ENCODE measurements at regions not wholly inside any gene's neighbourhood (a gene's known extent, or its start where the extent isn't known, plus 50 kb on each side); places are given as distances from the start of the nearest gene placed in this dataset.

DNA sequence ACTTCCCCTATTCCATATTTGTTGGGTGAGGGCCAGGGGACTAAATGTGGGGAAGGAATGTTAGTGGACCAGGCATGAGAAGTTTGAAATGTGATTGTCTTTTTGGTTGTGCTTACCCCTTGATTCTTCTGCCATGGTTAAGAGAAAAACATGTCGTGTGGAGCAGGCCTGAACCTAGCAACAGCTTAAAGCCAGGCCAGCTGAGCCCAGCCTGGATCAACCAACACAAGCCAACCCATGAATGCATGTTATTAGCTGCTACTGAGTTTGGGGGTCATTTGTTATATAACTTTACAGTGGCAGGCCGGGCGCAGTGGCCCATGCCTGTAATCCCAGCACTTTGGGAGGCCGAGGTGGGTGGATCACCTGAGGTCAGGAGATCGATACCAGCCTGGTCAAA, 52.4 kb upstream of the TRIO start:
- no peak for DNase-seq

- no peak for DNase-seq
Observed at GRCh38 chr5:14090290-14090689, 52.9 kb upstream of the TRIO start.

DNA sequence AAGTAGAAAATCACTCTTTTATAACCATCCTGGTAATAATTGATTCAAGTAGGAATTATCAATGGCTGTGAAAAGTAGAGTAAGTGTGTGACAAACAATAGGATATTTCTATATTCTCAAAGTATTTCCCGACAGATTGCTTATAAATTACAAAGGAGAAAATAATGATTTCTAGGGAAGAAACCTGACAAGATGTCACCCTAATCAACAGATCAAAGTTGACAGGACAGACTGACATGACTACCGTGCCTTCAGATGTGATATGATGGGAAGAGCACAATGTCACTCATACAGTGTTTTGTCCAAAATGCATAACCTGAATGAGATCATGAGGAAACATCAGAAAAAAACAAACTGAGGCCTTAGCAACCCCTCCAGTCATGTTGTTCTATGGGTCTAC, 53.9 kb upstream of the TRIO start:
- DNase-seq = no peak

GRCh38 chr5:14086261-14086660, 56.9 kb upstream of the TRIO start:
- DNase-seq = no peak

DNA sequence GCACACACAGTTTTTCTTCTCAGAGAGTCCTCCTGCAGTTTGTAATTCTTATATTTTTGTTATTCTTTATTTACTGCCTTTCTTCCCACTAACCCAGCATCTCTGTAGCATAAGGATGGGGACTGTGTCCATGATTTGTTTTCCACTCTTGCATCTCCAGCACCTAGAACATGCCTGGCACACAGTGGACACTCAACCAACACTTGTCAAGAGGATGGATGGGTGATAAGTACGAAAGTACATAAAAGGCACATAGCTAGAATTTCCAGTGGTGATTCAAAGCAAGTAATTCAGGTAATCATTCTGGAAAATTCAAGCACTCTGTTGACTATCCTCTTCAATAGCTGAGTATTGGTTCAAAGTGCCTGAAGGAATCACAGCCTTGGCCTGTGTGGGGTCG, 60.2 kb upstream of the TRIO start:
- no peak for DNase-seq

DNA sequence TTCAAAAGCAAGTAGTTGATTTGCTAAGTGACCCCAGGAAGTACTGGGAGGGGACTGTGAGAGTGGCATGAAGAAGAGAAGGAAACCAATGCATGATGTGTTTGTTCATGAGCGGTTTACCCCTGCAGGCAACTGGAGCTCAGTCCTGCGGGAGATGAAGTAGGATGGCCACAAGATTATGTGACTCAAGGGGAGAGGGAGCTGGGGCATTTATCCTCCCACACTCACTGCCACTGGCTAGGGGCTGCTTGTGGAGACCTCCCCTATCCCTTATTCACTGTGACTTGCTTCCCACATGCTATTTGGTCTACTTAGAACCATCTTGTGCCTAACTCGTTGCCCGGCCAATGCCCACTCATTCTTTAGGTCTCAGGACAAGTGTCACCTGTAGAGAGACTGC, 60.6 kb upstream of the TRIO start:
- DNase-seq = no peak

GRCh38 chr5:14081791-14082190, 61.4 kb upstream of the TRIO start:
- no peak for DNase-seq

DNA sequence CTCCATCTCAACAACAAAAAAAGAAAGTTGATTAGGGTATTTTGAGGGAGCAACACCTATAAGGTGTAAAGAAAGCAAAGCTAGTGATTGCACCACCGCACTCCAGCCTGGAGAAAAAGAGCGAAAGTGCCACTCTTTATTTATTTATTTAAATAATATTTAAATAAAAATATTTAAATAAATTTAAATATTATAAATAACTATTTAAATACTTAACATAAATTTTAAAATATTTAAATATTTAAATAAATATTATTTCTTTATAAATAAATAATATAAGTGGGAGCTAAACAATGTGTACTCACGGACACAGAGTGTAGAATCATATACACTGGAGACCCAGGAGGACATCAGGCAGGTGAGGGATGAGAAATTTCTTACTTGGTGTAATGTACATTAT, 64.4 kb upstream of the TRIO start:
- no peak for DNase-seq

DNA sequence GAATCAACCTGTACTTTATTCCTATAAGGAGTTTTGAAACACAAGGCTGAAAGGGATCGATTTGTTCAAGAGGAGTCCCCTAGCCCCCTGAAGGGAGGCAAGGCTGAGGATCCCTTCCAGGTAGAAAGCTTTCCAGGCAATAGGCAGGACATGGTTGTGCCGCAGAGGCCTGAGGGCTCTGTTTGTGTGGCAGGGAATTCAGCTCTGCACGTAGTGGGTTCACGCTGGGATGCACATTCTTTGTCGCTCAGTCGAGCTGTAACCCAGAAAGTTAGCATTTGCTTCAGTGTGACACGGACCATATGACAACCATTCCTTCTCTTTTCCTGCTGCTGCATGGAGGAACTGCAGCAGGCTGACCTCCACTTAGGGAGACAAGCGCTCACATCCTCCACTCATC, 65.6 kb upstream of the TRIO start:
- DNase-seq = no peak

GRCh38 chr5:14076561-14076960, 66.6 kb upstream of the TRIO start:
- no peak for DNase-seq

- no peak for DNase-seq
Observed at GRCh38 chr5:14075937-14076336, 67.2 kb upstream of the TRIO start.

DNA sequence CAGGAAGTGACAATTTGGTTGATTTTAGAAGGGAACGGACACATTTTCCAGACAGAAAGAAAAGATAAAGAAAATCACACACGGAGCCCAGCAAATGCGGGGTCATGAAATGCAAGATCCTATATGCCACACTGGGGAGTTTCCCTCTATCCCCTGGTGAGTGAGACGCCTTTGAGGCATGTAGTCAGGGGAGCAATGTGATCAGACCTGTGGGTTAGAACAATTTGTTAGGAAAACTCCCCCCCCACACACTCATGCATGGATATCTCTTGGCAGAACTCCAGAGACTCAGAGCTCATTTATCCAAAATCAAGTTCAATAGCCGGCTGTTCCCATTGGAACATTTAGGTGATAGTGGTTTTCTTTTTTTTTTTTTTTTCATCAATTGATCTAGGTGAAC, 71.7 kb upstream of the TRIO start:
- DNase-seq = no peak

DNA sequence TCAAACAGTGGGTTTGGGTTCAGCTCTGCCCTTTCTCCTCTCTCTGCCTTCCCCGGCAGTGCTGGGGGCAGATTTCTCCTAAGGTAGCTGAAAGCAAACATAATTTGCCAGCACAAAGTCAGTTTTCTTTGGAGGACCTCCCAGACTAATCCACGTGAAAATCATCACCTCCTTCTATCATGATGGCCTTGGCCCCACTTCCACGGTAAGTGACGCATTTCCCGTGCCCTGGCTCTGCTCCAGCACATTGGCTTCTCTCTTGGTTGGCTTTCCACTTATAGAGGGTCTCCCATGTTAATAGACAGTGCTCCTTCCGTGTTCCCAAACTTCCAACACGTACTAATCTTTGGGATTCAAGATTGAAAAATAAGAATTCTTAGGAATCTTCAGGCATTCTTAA, 74.1 kb upstream of the TRIO start:
- DNase-seq = no peak

DNA sequence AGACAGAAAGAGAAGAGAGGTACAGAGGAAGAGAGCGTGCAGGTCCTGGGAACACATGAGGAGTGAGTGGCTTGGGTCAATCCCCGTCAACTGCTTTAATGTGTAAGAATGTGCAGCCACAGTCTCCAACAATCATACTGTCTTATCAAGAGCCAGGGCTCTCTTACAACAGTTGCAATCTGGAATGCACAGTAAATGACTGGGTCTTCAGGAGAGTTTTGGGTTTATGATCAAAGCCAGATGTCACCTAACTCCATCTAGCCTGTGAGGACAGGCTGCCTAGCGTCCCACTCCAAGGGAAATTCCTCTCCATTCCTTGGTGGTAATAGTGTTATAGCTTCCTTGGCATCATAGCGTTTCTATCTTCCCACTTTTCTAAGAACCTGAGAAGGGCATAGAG, 75.0 kb upstream of the TRIO start:
- DNase-seq = no peak

GRCh38 chr5:14066326-14066725, 76.8 kb upstream of the TRIO start:
- no peak for DNase-seq

- DNase-seq = no peak
Observed at GRCh38 chr5:14064841-14065240, 78.3 kb upstream of the TRIO start.

- no peak for DNase-seq
Observed at GRCh38 chr5:14063691-14064090, 79.5 kb upstream of the TRIO start.

- no peak for DNase-seq
Observed at GRCh38 chr5:14063138-14063537, 80.0 kb upstream of the TRIO start.

- DNase-seq = no peak
Observed at GRCh38 chr5:14062178-14062577, 81.0 kb upstream of the TRIO start.

GRCh38 chr5:14061106-14061505, 82.0 kb upstream of the TRIO start:
- no peak for DNase-seq

DNA sequence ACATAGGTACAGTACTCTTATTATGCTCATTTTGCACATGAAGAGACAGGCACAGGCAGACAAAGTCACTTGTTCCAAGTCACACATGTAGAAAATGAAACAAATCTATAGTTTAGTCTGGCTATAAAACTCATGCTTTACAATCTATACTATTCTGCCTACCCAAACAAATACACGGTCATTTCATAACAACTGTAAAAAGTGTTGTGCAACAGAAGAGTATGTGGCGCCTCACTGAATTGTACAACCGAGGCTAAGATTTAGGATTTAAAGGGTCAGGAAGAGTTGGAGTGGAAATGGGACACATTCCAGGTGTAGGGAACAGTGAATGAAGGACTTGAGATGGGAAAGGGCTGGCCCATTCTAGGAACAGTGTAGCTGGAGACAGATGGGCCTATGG, 82.9 kb upstream of the TRIO start:
- no peak for DNase-seq

- DNase-seq = no peak
Observed at GRCh38 chr5:14059810-14060209, 83.3 kb upstream of the TRIO start.

DNA sequence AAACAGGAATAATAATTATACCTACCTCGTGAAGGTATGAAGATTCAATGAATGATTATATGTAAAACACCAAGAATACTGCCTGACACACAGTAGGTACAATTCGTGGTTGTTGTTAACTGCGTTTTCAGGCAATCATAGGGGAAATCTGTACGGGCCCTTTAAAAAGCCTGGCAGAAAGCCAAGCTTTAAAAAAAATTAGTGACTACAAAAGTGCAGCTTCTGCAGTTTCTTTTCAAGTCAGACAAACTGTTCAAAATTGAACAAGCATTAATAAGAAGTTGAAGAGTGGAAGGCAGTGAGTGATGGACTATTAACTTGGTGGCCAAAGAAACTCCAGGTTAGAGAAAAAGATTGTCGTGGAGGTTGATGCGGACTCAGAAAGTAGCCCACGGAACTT, 85.9 kb upstream of the TRIO start:
- DNase-seq = no peak

DNA sequence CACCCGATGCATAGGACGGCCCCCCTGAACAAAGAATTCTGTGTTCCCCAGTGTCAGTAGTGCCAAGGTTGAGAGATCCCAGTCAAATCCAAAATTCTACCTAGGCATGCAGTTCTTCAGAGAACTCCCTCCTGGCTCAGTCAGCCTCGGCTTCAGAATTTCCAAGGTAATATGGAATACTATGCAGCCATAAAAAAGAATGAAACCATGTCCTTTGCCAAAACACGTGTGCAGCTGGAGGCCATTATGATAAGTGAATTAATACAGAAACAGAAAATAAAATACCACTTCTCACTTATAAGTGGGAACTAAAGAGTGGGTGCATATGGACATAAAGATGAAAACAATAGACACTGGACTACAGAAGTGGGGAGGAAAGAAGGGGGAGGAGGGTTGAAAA, 87.1 kb upstream of the TRIO start:
- no peak for DNase-seq

DNA sequence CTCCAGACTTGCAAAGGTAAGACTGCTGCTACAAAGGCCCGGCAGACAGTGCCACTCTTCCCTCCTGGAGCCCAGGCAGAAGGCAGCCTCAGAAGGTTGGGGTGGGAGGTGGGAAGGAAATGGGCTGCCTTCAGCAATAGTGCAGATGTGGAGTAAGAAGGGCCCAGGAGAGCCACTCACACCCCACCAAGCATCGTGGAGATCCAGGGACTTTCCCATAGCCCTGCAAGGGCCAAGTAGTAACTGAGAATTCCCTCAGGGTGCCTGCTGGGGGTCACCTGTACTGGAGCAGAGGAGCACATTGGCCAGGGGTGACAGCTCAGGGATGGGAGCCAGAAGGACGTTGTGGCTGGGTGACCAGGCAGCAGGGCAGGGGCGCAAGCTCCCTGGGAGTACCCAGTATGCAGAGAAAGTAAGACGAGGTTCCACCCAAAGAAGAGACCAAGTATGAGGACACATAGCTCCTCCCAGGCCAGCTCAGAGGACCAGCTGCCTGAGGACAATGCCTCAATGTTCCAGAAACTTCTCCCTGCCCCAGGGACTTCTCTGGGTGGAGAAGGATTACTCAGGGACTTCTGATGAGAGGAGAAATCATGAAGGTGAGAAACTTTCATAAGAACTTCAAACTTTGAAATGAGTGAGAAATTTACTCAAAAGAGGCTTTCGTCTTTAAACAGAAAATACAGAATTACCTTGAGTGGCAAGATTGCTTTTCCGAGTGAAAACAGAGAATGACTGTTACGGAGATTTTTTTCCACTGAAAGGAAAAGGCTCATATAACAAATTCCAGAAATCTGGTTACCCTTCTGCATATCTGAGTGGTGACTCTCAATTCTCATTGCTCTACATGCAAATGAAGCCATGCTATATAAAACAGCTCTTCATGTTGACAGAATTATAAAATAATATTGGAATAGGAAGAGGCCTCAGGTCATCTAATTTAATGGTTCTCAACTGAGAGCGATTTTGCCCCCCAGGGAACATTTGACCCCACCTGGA, 87.9 kb upstream of the TRIO start:
- DNase-seq = no peak
